ENCODE measurements at regions not wholly inside any gene's neighbourhood (a gene's known extent, or its start where the extent isn't known, plus 50 kb on each side); places are given as distances from the start of the nearest gene placed in this dataset.

GRCh38 chr2:176652300-176653182, 383.3 kb downstream of the MTX2 start:
- no peaks in the 10 kb centered on the region for H3K9me3 ChIP-seq (ENCODE audit: control insufficient read depth, insufficient read depth, low read depth, low read length)
- no peak overlapping the region for H3K27ac ChIP-seq (ENCODE audit: extremely low read depth, low read depth, low read length)
- no peaks in the 10 kb centered on the region for H3K36me3 ChIP-seq (ENCODE audit: control insufficient read depth in 2 of 2, insufficient read depth in 1 of 2, low read length in 2 of 2)
- POLR2A ChIA-PET: no interaction called here
- H3K4me1 ChIP-seq (ENCODE audit: control insufficient read depth, insufficient read depth, low read length): peaks cover 7% of the 10 kb centered on the region
- CTCF ChIA-PET: interaction anchor here (0.6 to 4.0 kb wide), 52 partner anchors 9 to 1952 kb away, joined by 3 to 60 read pairs (median 5); no protein-coding TSS in a partner anchor
- TF ChIP-seq ZNF366 (tag by site-specific recombination; conservative IDR thresholded peaks at IDR 0.05) (peak; percentile 63), CTCF (tag by site-specific recombination; IDR thresholded peaks at IDR 0.05) (peak; percentile 79), ZBTB17 (tag by site-specific recombination; IDR thresholded peaks at IDR 0.05) (peak; percentile 55; the same call in 1 of the 2 replicates), ZNF266 (tag by site-specific recombination; IDR thresholded peaks at IDR 0.05; ENCODE audit: low read depth) (no peak), ZNF654 (tag by site-specific recombination; IDR thresholded peaks at IDR 0.05; ENCODE audit: low read depth) (peak; percentile 78), ZNF341 (tag by site-specific recombination; IDR thresholded peaks at IDR 0.05; ENCODE audit: low read depth) (peak; percentile 62), ZSCAN30 (tag by site-specific recombination; IDR thresholded peaks at IDR 0.05) (0 out of 2 replicates have a peak, but pooled peaks have one; percentile 33), ZNF792 (tag by site-specific recombination; IDR thresholded peaks at IDR 0.05) (no peak)
- no peak overlapping the region for H3K4me3 ChIP-seq (ENCODE audit: low read depth, low read length)

GRCh38 chr2:176653479-176654443, 384.5 kb downstream of the MTX2 start:
- H3K27ac ChIP-seq (ENCODE audit: extremely low read depth, low read depth, low read length): no peak overlapping the region
- no peaks in the 10 kb centered on the region for H3K9me3 ChIP-seq (ENCODE audit: control insufficient read depth, insufficient read depth, low read depth, low read length)
- POLR2A ChIA-PET: interaction anchor here (0.7 to 1.7 kb wide), 2 partner anchors 160 to 497 kb away, joined by 3 to 7 read pairs; no protein-coding TSS in a partner anchor
- H3K4me3 ChIP-seq (ENCODE audit: low read depth, low read length): no peak overlapping the region
- peaks cover 7% of the 10 kb centered on the region for H3K4me1 ChIP-seq (ENCODE audit: control insufficient read depth, insufficient read depth, low read length)
- CTCF ChIA-PET: interaction anchor here (0.6 to 4.0 kb wide), 43 partner anchors 9 to 1339 kb away, joined by 3 to 54 read pairs (median 4); no protein-coding TSS in a partner anchor
- H3K36me3 ChIP-seq (ENCODE audit: control insufficient read depth in 2 of 2, insufficient read depth in 1 of 2, low read length in 2 of 2): no peaks in the 10 kb centered on the region
- TF ChIP-seq TRIM28 (IDR thresholded peaks at IDR 0.05; ENCODE audit: borderline replicate concordance, low read length) (0 out of 2 replicates have a peak, but pooled peaks have one; percentile 25), CTCF (tag by site-specific recombination; IDR thresholded peaks at IDR 0.05) (peak; percentile 78), ZSCAN30 (tag by site-specific recombination; IDR thresholded peaks at IDR 0.05) (peak; percentile 69; the same call in 1 of the 2 replicates), ZNF654 (tag by site-specific recombination; IDR thresholded peaks at IDR 0.05; ENCODE audit: low read depth) (peak; percentile 39), ZNF473 (tag by site-specific recombination; IDR thresholded peaks at IDR 0.05) (no peak), ZBTB17 (tag by site-specific recombination; IDR thresholded peaks at IDR 0.05) (peak; percentile 75), ZNF837 (tag by site-specific recombination; IDR thresholded peaks at IDR 0.05) (no peak)

GRCh38 chr2:176656038-176656775, 387.0 kb downstream of the MTX2 start:
- Histone ChIP-seq H3K4me3 (ENCODE audit: low read depth, low read length) (no peak overlapping the region), H3K36me3 (ENCODE audit: control insufficient read depth in 2 of 2, insufficient read depth in 1 of 2, low read length in 2 of 2) (no peaks in the 10 kb centered on the region), H3K4me1 (ENCODE audit: control insufficient read depth, insufficient read depth, low read length) (no peaks in the 10 kb centered on the region), H3K27ac (ENCODE audit: extremely low read depth, low read depth, low read length) (no peak overlapping the region), H3K9me3 (ENCODE audit: control insufficient read depth, insufficient read depth, low read depth, low read length) (no peaks in the 10 kb centered on the region)
- ChIA-PET POLR2A (interaction anchor here (0.8 kb wide), 1 partner anchor 25 kb away, joined by 4 read pairs; no protein-coding TSS in a partner anchor), CTCF (interaction anchor here (0.6 to 1.5 kb wide), 5 partner anchors 81 to 498 kb away, joined by 3 to 7 read pairs (median 3); no protein-coding TSS in a partner anchor)
- TF ChIP-seq ZNF366 (tag by site-specific recombination; conservative IDR thresholded peaks at IDR 0.05): peak; percentile 80
- TF ChIP-seq AEBP2 (tag by site-specific recombination; IDR thresholded peaks at IDR 0.05; ENCODE audit: borderline replicate concordance): no peak
